ENCODE measurements at regions not wholly inside any gene's neighbourhood (a gene's known extent, or its start where the extent isn't known, plus 50 kb on each side); places are given as distances from the start of the nearest gene placed in this dataset.

- TF ChIP-seq ZBTB40 (IDR thresholded peaks at IDR 0.05; ENCODE audit: borderline replicate concordance), result no peak
- TF ChIP-seq ZNF24 (IDR thresholded peaks at IDR 0.05), result no peak
- no peak for TF ChIP-seq JUNB (IDR thresholded peaks at IDR 0.05)
- no peak for TF ChIP-seq SPI1 (IDR thresholded peaks at IDR 0.05; ENCODE audit: borderline replicate concordance, insufficient read depth, low read depth, low read length)
Measured at GRCh38 chr11:97702951-97703350, 1313.1 kb downstream of the JRKL start (continued).

DNA sequence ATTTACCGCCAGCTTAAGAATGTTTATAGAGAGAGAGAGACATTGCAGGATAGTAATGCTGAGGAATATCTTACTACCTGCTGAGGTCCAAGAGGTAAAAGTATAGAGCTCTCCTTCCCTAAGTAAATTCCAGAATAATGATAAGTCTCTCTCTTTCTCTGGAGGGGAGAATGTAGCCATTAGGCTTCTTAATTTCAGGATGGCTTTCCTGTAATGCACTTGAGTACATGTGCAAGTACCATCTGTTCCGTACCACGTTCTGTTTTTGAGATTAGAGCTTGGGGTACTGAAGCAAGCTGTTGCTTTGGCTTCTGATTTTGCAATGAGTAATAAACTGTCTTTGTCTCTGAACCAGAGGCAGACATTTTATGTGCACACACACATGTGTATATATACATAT lies 1314.0 kb downstream of the JRKL start:
- Histone ChIP-seq H3K79me2 (ENCODE audit: control insufficient read depth, insufficient read depth, low read length) (no peaks in the 10 kb centered on the region), H3K9me3 (replicated peaks; ENCODE audit: control insufficient read depth, insufficient read depth, low read length) (no peaks in the 10 kb centered on the region), H3K36me3 (ENCODE audit: control insufficient read depth in 2 of 2, insufficient read depth in 2 of 2, low read length in 1 of 2) (no peaks in the 10 kb centered on the region), H4K20me1 (ENCODE audit: control insufficient read depth, insufficient read depth) (no peaks in the 10 kb centered on the region), H3K4me1 (ENCODE audit: control insufficient read depth, insufficient read depth, low read length) (no peaks in the 10 kb centered on the region), H3K9ac (ENCODE audit: control insufficient read depth, insufficient read depth, low read length) (no peak overlapping the region), H2AFZ (ENCODE audit: control insufficient read depth, low read depth, low read length) (no peak overlapping the region), H3K27ac (ENCODE audit: control insufficient read depth, insufficient read depth) (no peak overlapping the region), H3K4me3 (no peak overlapping the region), H3K4me2 (ENCODE audit: control insufficient read depth, insufficient read depth) (no peak overlapping the region), H3K27me3 (replicated peaks in 1 of 2; ENCODE audit: control insufficient read depth in 2 of 2, insufficient read depth in 2 of 2, low read length in 1 of 2) (no peaks in the 10 kb centered on the region)
- RAD21 ChIA-PET (ENCODE audit: unreplicated experiment), result no interaction called here
- CTCF ChIA-PET, result no interaction called here
- SMC1A ChIA-PET (ENCODE audit: uncharacterized antibody, unreplicated experiment), result interaction anchor here (0.6 kb wide), 1 partner anchor 23 kb away, joined by 3 read pairs; no protein-coding TSS in a partner anchor
- DNase-seq (ENCODE audit: low read depth, low spot score), result no peak
- POLR2A ChIA-PET, result no interaction called here
- intact Hi-C loops (cut with micrococcal nuclease; ENCODE audit: unreplicated experiment) (no loop called here), in situ Hi-C loops (cut with MboI) (no loop called here)
- 2% methylated on average over 3 of the region's 3 CpGs for WGBS (ENCODE audit: insufficient coverage, insufficient replicate concordance, low lambda C conversion rate, missing lambda C conversion rate)
- FAIRE-seq, result no peak
- no peak for ATAC-seq
- no TSS peak for BruUV-seq (replicated peaks)
- no peak for TF ChIP-seq HSF1 (IDR thresholded peaks at IDR 0.05; ENCODE audit: low read depth, low read length)
- TF ChIP-seq CBFB (IDR thresholded peaks at IDR 0.05; ENCODE audit: low read depth), result no peak
- TF ChIP-seq, protein P1, sequence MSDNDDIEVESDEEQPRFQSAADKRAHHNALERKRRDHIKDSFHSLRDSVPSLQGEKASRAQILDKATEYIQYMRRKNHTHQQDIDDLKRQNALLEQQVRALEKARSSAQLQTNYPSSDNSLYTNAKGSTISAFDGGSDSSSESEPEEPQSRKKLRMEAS (IDR thresholded peaks at IDR 0.05; ENCODE audit: low read depth, low read length), result no peak
- no peak for TF ChIP-seq MTA3 (IDR thresholded peaks at IDR 0.05; ENCODE audit: borderline replicate concordance, low read length)
- TF ChIP-seq YBX1 (IDR thresholded peaks at IDR 0.05), result no peak
- TF ChIP-seq STAT1 (conservative IDR thresholded peaks at IDR 0.05), result no peak
- TF ChIP-seq KAT2A (conservative IDR thresholded peaks at IDR 0.05; ENCODE audit: control insufficient read depth, low read depth, low read length), result no peak
- TF ChIP-seq, protein P2, sequence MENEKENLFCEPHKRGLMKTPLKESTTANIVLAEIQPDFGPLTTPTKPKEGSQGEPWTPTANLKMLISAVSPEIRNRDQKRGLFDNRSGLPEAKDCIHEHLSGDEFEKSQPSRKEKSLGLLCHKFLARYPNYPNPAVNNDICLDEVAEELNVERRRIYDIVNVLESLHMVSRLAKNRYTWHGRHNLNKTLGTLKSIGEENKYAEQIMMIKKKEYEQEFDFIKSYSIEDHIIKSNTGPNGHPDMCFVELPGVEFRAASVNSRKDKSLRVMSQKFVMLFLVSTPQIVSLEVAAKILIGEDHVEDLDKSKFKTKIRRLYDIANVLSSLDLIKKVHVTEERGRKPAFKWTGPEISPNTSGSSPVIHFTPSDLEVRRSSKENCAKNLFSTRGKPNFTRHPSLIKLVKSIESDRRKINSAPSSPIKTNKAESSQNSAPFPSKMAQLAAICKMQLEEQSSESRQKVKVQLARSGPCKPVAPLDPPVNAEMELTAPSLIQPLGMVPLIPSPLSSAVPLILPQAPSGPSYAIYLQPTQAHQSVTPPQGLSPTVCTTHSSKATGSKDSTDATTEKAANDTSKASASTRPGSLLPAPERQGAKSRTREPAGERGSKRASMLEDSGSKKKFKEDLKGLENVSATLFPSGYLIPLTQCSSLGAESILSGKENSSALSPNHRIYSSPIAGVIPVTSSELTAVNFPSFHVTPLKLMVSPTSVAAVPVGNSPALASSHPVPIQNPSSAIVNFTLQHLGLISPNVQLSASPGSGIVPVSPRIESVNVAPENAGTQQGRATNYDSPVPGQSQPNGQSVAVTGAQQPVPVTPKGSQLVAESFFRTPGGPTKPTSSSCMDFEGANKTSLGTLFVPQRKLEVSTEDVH (IDR thresholded peaks at IDR 0.05; ENCODE audit: low read depth, partially characterized antibody), result no peak
- TF ChIP-seq FOXK2 (IDR thresholded peaks at IDR 0.05), result no peak
- no peak for TF ChIP-seq HDAC6 (IDR thresholded peaks at IDR 0.05; ENCODE audit: unreplicated experiment)
- no peak for TF ChIP-seq ETV6 (conservative IDR thresholded peaks at IDR 0.05 in 1 of 2, IDR thresholded peaks at IDR 0.05 in 1 of 2; ENCODE audit: borderline replicate concordance in 1 of 2, low read depth in 1 of 2)
- no peak for TF ChIP-seq TBL1XR1 (IDR thresholded peaks at IDR 0.05; ENCODE audit: low read depth, low read length)

Data from GM12878 (cell line).